Uterus (tissue), 3 donors: ENCODE measurements at regions not wholly inside any gene's neighbourhood (a gene's known extent, or its start where the extent isn't known, plus 50 kb on each side); places are given as distances from the start of the nearest gene placed in this dataset.

Experiments used
- DNase-seq, 2 donors: peaks; one replicate each; pipeline ENCODE4 v3.0.0-alpha.2; 2019 to 2020
- H3K27ac ChIP-seq, 2 donors: fragments of 200-600 bp; sonication (generic); 1 replicate in 1 of 2; 2 replicates in 1 of 2; pipeline ENCODE4 v1.5.1; 2016 to 2018
- H3K27me3 ChIP-seq, 2 donors: fragments of 200-600 bp; sonication (generic); one replicate each; pipeline ENCODE4 v1.5.1; 2018 to 2019; ENCODE audit warnings: control low read depth in 1 of 2
- H3K36me3 ChIP-seq, 2 donors: fragments of 200-600 bp; sonication (generic); one replicate each; pipeline ENCODE4 v1.5.1; 2019; ENCODE audit warnings: control low read depth in 1 of 2
- H3K4me1 ChIP-seq, 2 donors: fragments of 200-600 bp; sonication (generic); one replicate each; pipeline ENCODE4 v1.5.1; 2018 to 2019; ENCODE audit warnings: control low read depth in 1 of 2
- H3K4me3 ChIP-seq, 2 donors: fragments of 200-600 bp; sonication (generic); 1 replicate in 1 of 2; 2 replicates in 1 of 2; pipeline ENCODE4 v1.5.1; 2018 to 2019; ENCODE audit warnings: mild to moderate bottlenecking in 1 of 2
- H3K9me3 ChIP-seq, 2 donors: fragments of 200-600 bp; sonication (generic); one replicate each; pipeline ENCODE4 v1.5.1; 2019; ENCODE audit warnings: control low read depth in 1 of 2
- POLR2A ChIP-seq, 2 donors: fragments of 450-650 bp; IDR thresholded peaks; one replicate each; pipeline ENCODE4 v1.6.1; 2016; ENCODE audit warnings: antibody characterized with exemption in 2 of 2, mild to moderate bottlenecking in 1 of 2, moderate library complexity in 1 of 2
- intact Hi-C: fragments of 100-400 bp; cut with DNase I; formaldehyde crosslinking; loops from one replicate; pipeline ENCODE4 v1.15.1; 2023; ENCODE audit warnings: low total_unique reads
- TF ChIP-seq, protein P1 (sequence below), 4 experiments: fragments of 200-600 bp in 2 of 4; fragments of 450-650 bp in 2 of 4; sonication (generic) in 2 of 4; IDR thresholded peaks; one replicate each; pipeline ENCODE4 v1.5.1; 2016 to 2019; ENCODE audit warnings: antibody characterized with exemption in 4 of 4, mild to moderate bottlenecking in 2 of 4, moderate library complexity in 1 of 4
- donor health status: DM: yes; HTN: yes; CAD: no.

DNA sequence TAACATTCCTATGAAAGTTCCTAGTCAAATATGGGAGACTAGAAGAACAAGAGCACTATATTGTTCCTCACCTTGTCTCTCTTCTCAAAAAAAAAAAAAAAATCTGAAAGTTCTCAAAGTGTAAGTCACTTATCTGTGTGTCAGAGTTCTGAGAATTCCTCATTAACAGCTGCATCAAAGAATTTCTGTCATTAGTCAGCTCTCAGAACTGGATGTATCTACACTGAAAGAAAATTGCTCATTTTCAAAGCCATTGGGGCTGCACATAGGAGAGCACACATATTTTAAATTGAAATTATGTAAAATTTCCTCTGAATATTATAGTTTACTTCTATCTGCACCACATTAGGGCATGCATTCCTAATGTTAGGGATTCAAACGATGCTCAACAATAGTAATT, 99.5 kb upstream of the FTMT start:
- Histone ChIP-seq H3K4me3 (no peak overlapping the region), H3K27ac (no peak overlapping the region), H3K27me3 (no peaks in the 10 kb centered on the region), H3K9me3 (no peaks in the 10 kb centered on the region), H3K36me3 (no peaks in the 10 kb centered on the region), H3K4me1 (no peaks in the 10 kb centered on the region)
- TF ChIP-seq POLR2A (IDR thresholded peaks at IDR 0.05) = no peak
- TF ChIP-seq, protein P1, sequence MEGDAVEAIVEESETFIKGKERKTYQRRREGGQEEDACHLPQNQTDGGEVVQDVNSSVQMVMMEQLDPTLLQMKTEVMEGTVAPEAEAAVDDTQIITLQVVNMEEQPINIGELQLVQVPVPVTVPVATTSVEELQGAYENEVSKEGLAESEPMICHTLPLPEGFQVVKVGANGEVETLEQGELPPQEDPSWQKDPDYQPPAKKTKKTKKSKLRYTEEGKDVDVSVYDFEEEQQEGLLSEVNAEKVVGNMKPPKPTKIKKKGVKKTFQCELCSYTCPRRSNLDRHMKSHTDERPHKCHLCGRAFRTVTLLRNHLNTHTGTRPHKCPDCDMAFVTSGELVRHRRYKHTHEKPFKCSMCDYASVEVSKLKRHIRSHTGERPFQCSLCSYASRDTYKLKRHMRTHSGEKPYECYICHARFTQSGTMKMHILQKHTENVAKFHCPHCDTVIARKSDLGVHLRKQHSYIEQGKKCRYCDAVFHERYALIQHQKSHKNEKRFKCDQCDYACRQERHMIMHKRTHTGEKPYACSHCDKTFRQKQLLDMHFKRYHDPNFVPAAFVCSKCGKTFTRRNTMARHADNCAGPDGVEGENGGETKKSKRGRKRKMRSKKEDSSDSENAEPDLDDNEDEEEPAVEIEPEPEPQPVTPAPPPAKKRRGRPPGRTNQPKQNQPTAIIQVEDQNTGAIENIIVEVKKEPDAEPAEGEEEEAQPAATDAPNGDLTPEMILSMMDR (IDR thresholded peaks at IDR 0.05) = no peak
- intact Hi-C loops = no loop called here
- DNase-seq = no peak

GRCh38 chr5:121755266-121755665, 96.4 kb upstream of the FTMT start:
- H3K27ac ChIP-seq = no peak overlapping the region
- no peaks in the 10 kb centered on the region for H3K4me1 ChIP-seq
- no peak for DNase-seq
- no peak for TF ChIP-seq POLR2A (IDR thresholded peaks at IDR 0.05)
- TF ChIP-seq, protein P1 (IDR thresholded peaks at IDR 0.05) = no peak
- no peaks in the 10 kb centered on the region for H3K27me3 ChIP-seq
- no peaks in the 10 kb centered on the region for H3K36me3 ChIP-seq
- H3K4me3 ChIP-seq = no peak overlapping the region
- no peaks in the 10 kb centered on the region for H3K9me3 ChIP-seq
- intact Hi-C loops = no loop called here

- no peaks in the 10 kb centered on the region for H3K4me1 ChIP-seq
- DNase-seq = no peak
- no peak overlapping the region for H3K4me3 ChIP-seq
- H3K27ac ChIP-seq = no peak overlapping the region
- intact Hi-C loops = no loop called here
- H3K27me3 ChIP-seq = no peaks in the 10 kb centered on the region
- no peaks in the 10 kb centered on the region for H3K36me3 ChIP-seq
- H3K9me3 ChIP-seq = no peaks in the 10 kb centered on the region
- TF ChIP-seq POLR2A (IDR thresholded peaks at IDR 0.05) = no peak
- TF ChIP-seq, protein P1 (IDR thresholded peaks at IDR 0.05) = no peak
Observed at GRCh38 chr5:121757753-121758152, 93.9 kb upstream of the FTMT start.

GRCh38 chr5:121758615-121759014, 93.1 kb upstream of the FTMT start:
- H3K27me3 ChIP-seq = no peaks in the 10 kb centered on the region
- no peaks in the 10 kb centered on the region for H3K36me3 ChIP-seq
- H3K27ac ChIP-seq = no peak overlapping the region
- DNase-seq = no peak
- no peaks in the 10 kb centered on the region for H3K9me3 ChIP-seq
- no peak overlapping the region for H3K4me3 ChIP-seq
- intact Hi-C loops = no loop called here
- TF ChIP-seq, protein P1 (IDR thresholded peaks at IDR 0.05) = no peak
- no peak for TF ChIP-seq POLR2A (IDR thresholded peaks at IDR 0.05)
- H3K4me1 ChIP-seq = no peaks in the 10 kb centered on the region

- no peak for DNase-seq
- H3K9me3 ChIP-seq = no peaks in the 10 kb centered on the region
- no peaks in the 10 kb centered on the region for H3K4me1 ChIP-seq
- H3K27ac ChIP-seq = no peak overlapping the region
- H3K36me3 ChIP-seq = no peaks in the 10 kb centered on the region
- H3K27me3 ChIP-seq = no peaks in the 10 kb centered on the region
- no peak overlapping the region for H3K4me3 ChIP-seq
- TF ChIP-seq, protein P1 (IDR thresholded peaks at IDR 0.05) = no peak
- no peak for TF ChIP-seq POLR2A (IDR thresholded peaks at IDR 0.05)
- intact Hi-C loops = no loop called here
Observed at GRCh38 chr5:121762426-121762825, 89.3 kb upstream of the FTMT start.
